Naive B cell (primary cell): ENCODE measurements at regions not wholly inside any gene's neighbourhood (a gene's known extent, or its start where the extent isn't known, plus 50 kb on each side); places are given as distances from the start of the nearest gene placed in this dataset.

Source experiments
- ATAC-seq, 2 donors: fragments of 150-1000 bp; cut with Tn5 transposase; 2 replicates each; pipeline ENCODE4 v1.10.0; 2021; ENCODE audit warnings: low read depth in 2 of 2, mild to moderate bottlenecking in 2 of 2, moderate library complexity in 2 of 2
- DNase-seq: peaks from one replicate; pipeline ENCODE4 v3.0.0; 2022
- H3K27ac Mint-ChIP-seq, 6 donors: one replicate each; pipeline ENCODE4 v1.8.0; 2020 to 2022; ENCODE audit warnings: mild to moderate bottlenecking in 6 of 6, mixed read lengths in 6 of 6, moderate library complexity in 5 of 6, inconsistent platforms in 2 of 6
- H3K27me3 Mint-ChIP-seq, 3 donors: one replicate each; pipeline ENCODE4 v1.8.0; 2021 to 2022; ENCODE audit warnings: mixed read lengths in 3 of 3, mild to moderate bottlenecking in 1 of 3
- H3K36me3 Mint-ChIP-seq, 2 donors: one replicate each; pipeline ENCODE4 v1.8.0; 2020 to 2022; ENCODE audit warnings: mixed read lengths in 2 of 2, inconsistent platforms in 1 of 2, mild to moderate bottlenecking in 1 of 2
- H3K4me1 Mint-ChIP-seq, 3 donors: one replicate each; pipeline ENCODE4 v1.8.0; 2020 to 2022; ENCODE audit warnings: mixed read lengths in 3 of 3, inconsistent platforms in 1 of 3, mild to moderate bottlenecking in 1 of 3, moderate library complexity in 1 of 3
- H3K4me3 Mint-ChIP-seq, 8 donors: one replicate each; pipeline ENCODE4 v1.8.0; 2020 to 2022; ENCODE audit warnings: mild to moderate bottlenecking in 8 of 8, mixed read lengths in 8 of 8, moderate library complexity in 8 of 8, inconsistent platforms in 2 of 8
- H3K9me3 Mint-ChIP-seq, 7 donors: one replicate each; pipeline ENCODE4 v1.8.0; 2020 to 2022; ENCODE audit warnings: mixed read lengths in 7 of 7, mild to moderate bottlenecking in 5 of 7, inconsistent platforms in 2 of 7, moderate library complexity in 1 of 7

GRCh38 chr4:71691416-71692073, 92.3 kb downstream of the GC start:
- H3K36me3 Mint-ChIP-seq: no peaks in the 10 kb centered on the region
- H3K9me3 Mint-ChIP-seq: no peaks in the 10 kb centered on the region
- H3K27ac Mint-ChIP-seq: no peak overlapping the region
- no peak overlapping the region for H3K4me3 Mint-ChIP-seq
- H3K27me3 Mint-ChIP-seq: peaks cover 26 to 42% (median 36%) of the 10 kb centered on the region in 3 donors
- H3K4me1 Mint-ChIP-seq: no peaks in the 10 kb centered on the region
- DNase-seq (no peak), ATAC-seq (no peak)

GRCh38 chr4:71689822-71690221, 94.1 kb downstream of the GC start:
- ATAC-seq: no peak
- no peak for DNase-seq
- Mint-ChIP-seq H3K27ac (no peak overlapping the region), H3K9me3 (no peaks in the 10 kb centered on the region), H3K4me3 (no peak overlapping the region), H3K27me3 (peaks cover 18 to 34% (median 27%) of the 10 kb centered on the region in 3 donors), H3K4me1 (no peaks in the 10 kb centered on the region), H3K36me3 (no peaks in the 10 kb centered on the region)

GRCh38 chr4:71687056-71687455, 96.8 kb downstream of the GC start:
- no peak overlapping the region for H3K27ac Mint-ChIP-seq
- ATAC-seq (no peak), DNase-seq (no peak)
- no peaks in the 10 kb centered on the region for H3K9me3 Mint-ChIP-seq
- H3K4me3 Mint-ChIP-seq: no peak overlapping the region
- no peaks in the 10 kb centered on the region for H3K36me3 Mint-ChIP-seq
- H3K27me3 Mint-ChIP-seq: peaks cover 18 to 27% (median 24%) of the 10 kb centered on the region in 3 donors
- no peaks in the 10 kb centered on the region for H3K4me1 Mint-ChIP-seq

GRCh38 chr4:71685975-71686374, 97.9 kb downstream of the GC start:
- H3K4me1 Mint-ChIP-seq: no peaks in the 10 kb centered on the region
- H3K4me3 Mint-ChIP-seq: no peak overlapping the region
- H3K27me3 Mint-ChIP-seq: peaks cover 18 to 27% (median 21%) of the 10 kb centered on the region in 3 donors
- DNase-seq: no peak
- H3K9me3 Mint-ChIP-seq: no peaks in the 10 kb centered on the region
- H3K27ac Mint-ChIP-seq: no peak overlapping the region
- no peak for ATAC-seq
- H3K36me3 Mint-ChIP-seq: no peaks in the 10 kb centered on the region

GRCh38 chr4:71683309-71683708, 100.6 kb downstream of the GC start:
- no peak for DNase-seq
- Mint-ChIP-seq H3K27ac (no peak overlapping the region), H3K27me3 (peaks cover 8 to 17% (median 10%) of the 10 kb centered on the region in 3 donors), H3K9me3 (no peaks in the 10 kb centered on the region), H3K36me3 (no peaks in the 10 kb centered on the region), H3K4me3 (peak overlapping the region in 1 of 8 donors; percentile 13), H3K4me1 (no peaks in the 10 kb centered on the region)
- no peak for ATAC-seq

- no peak overlapping the region for H3K27ac Mint-ChIP-seq
- no peak for DNase-seq
- peaks cover 7 to 17% (median 8%) of the 10 kb centered on the region in 3 donors for H3K27me3 Mint-ChIP-seq
- H3K4me1 Mint-ChIP-seq: no peaks in the 10 kb centered on the region
- no peaks in the 10 kb centered on the region for H3K36me3 Mint-ChIP-seq
- no peak overlapping the region for H3K4me3 Mint-ChIP-seq
- peaks cover 0 to 2% (median 0%) of the 10 kb centered on the region in 7 donors for H3K9me3 Mint-ChIP-seq
- ATAC-seq: no peak
These were observed 103.2 kb downstream of the GC start for GRCh38 chr4:71680706-71681105.

GRCh38 chr4:71677568-71677967, 106.3 kb downstream of the GC start:
- Mint-ChIP-seq H3K36me3 (no peaks in the 10 kb centered on the region), H3K4me3 (no peak overlapping the region), H3K9me3 (peaks cover 0 to 2% (median 0%) of the 10 kb centered on the region in 7 donors), H3K4me1 (no peaks in the 10 kb centered on the region), H3K27me3 (peaks cover 7 to 17% (median 8%) of the 10 kb centered on the region in 3 donors), H3K27ac (no peak overlapping the region)
- no peak for ATAC-seq
- DNase-seq: no peak

- Mint-ChIP-seq H3K27ac (no peak overlapping the region), H3K9me3 (peaks cover 0 to 6% (median 0%) of the 10 kb centered on the region in 7 donors), H3K27me3 (peaks cover 0 to 9% (median 0%) of the 10 kb centered on the region in 3 donors), H3K36me3 (no peaks in the 10 kb centered on the region), H3K4me3 (no peak overlapping the region), H3K4me1 (no peaks in the 10 kb centered on the region)
- no peak for DNase-seq
- ATAC-seq: no peak
These were observed 114.6 kb downstream of the GC start for GRCh38 chr4:71669291-71669690.

- H3K27ac Mint-ChIP-seq: no peak overlapping the region
- peaks cover 0 to 9% (median 6%) of the 10 kb centered on the region in 3 donors for H3K27me3 Mint-ChIP-seq
- H3K9me3 Mint-ChIP-seq: peaks cover 0 to 6% (median 0%) of the 10 kb centered on the region in 7 donors
- DNase-seq (no peak), ATAC-seq (no peak)
- H3K4me3 Mint-ChIP-seq: no peak overlapping the region
- H3K4me1 Mint-ChIP-seq: no peaks in the 10 kb centered on the region
- no peaks in the 10 kb centered on the region for H3K36me3 Mint-ChIP-seq
These were observed 118.5 kb downstream of the GC start for GRCh38 chr4:71665358-71665757.

- peaks cover 5 to 9% (median 6%) of the 10 kb centered on the region in 3 donors for H3K27me3 Mint-ChIP-seq
- H3K27ac Mint-ChIP-seq: no peak overlapping the region
- ATAC-seq (no peak), DNase-seq (no peak)
- H3K36me3 Mint-ChIP-seq: no peaks in the 10 kb centered on the region
- no peaks in the 10 kb centered on the region for H3K4me1 Mint-ChIP-seq
- no peak overlapping the region for H3K4me3 Mint-ChIP-seq
- peaks cover 0 to 2% (median 0%) of the 10 kb centered on the region in 7 donors for H3K9me3 Mint-ChIP-seq
These were observed 119.5 kb downstream of the GC start for GRCh38 chr4:71664366-71664765.

- no peak overlapping the region for H3K27ac Mint-ChIP-seq
- no peak overlapping the region for H3K4me3 Mint-ChIP-seq
- H3K4me1 Mint-ChIP-seq: no peaks in the 10 kb centered on the region
- H3K27me3 Mint-ChIP-seq: peaks cover 5 to 9% (median 6%) of the 10 kb centered on the region in 3 donors
- no peak for DNase-seq
- H3K9me3 Mint-ChIP-seq: peaks cover 0 to 2% (median 0%) of the 10 kb centered on the region in 7 donors
- no peak for ATAC-seq
- no peaks in the 10 kb centered on the region for H3K36me3 Mint-ChIP-seq
These were observed 120.1 kb downstream of the GC start for GRCh38 chr4:71663780-71664179.

GRCh38 chr4:71659979-71660378, 123.9 kb downstream of the GC start:
- DNase-seq: no peak
- H3K4me1 Mint-ChIP-seq: no peaks in the 10 kb centered on the region
- no peak overlapping the region for H3K4me3 Mint-ChIP-seq
- peaks cover 5 to 6% (median 6%) of the 10 kb centered on the region in 3 donors for H3K27me3 Mint-ChIP-seq
- no peak overlapping the region for H3K27ac Mint-ChIP-seq
- H3K36me3 Mint-ChIP-seq: no peaks in the 10 kb centered on the region
- ATAC-seq: no peak
- H3K9me3 Mint-ChIP-seq: peaks cover 0 to 2% (median 0%) of the 10 kb centered on the region in 7 donors

- Mint-ChIP-seq H3K27ac (no peak overlapping the region), H3K27me3 (peaks cover 0 to 6% (median 0%) of the 10 kb centered on the region in 3 donors), H3K4me1 (no peaks in the 10 kb centered on the region), H3K36me3 (no peaks in the 10 kb centered on the region), H3K4me3 (no peak overlapping the region), H3K9me3 (peaks cover 2 to 13% (median 6%) of the 10 kb centered on the region in 7 donors)
- ATAC-seq: no peak
- DNase-seq: no peak
These were observed 135.0 kb downstream of the GC start for GRCh38 chr4:71648923-71649322.

- Mint-ChIP-seq H3K4me3 (no peak overlapping the region), H3K4me1 (no peaks in the 10 kb centered on the region), H3K9me3 (peaks cover 2 to 13% (median 6%) of the 10 kb centered on the region in 7 donors), H3K27me3 (peaks cover 0 to 6% (median 0%) of the 10 kb centered on the region in 3 donors), H3K36me3 (no peaks in the 10 kb centered on the region), H3K27ac (no peak overlapping the region)
- ATAC-seq (no peak), DNase-seq (no peak)
These were observed 135.4 kb downstream of the GC start for GRCh38 chr4:71648448-71648847.
